Activated CD4-positive, alpha-beta T cell treated with anti-CD3 and anti-CD28 coated beads for 36 hours (primary cell): ENCODE measurements at regions not wholly inside any gene's neighbourhood (a gene's known extent, or its start where the extent isn't known, plus 50 kb on each side); places are given as distances from the start of the nearest gene placed in this dataset.

Experiments used
- ATAC-seq: fragments of 200-7000 bp; cut with Tn5 transposase; one replicate; pipeline ENCODE4 v1.10.0; 2021; ENCODE audit warnings: mild to moderate bottlenecking, moderate library complexity
- CTCF ChIA-PET: fragments of 350-600 bp; sonication (Branson Sonifier 250); formaldehyde crosslinking; loops from one replicate; lab custom pipeline; 2021; ENCODE audit warnings: antibody characterized with exemption; lab: Charles Lee
- POLR2A ChIA-PET: fragments of 350-600 bp; sonication (Branson Sonifier 250); formaldehyde crosslinking; loops from one replicate; lab custom pipeline; 2021; ENCODE audit warnings: antibody characterized with exemption, inconsistent platforms; lab: Charles Lee
- DNase-seq: peaks from one replicate; pipeline ENCODE4 v3.0.0-alpha.2; 2020
- H3K27ac Mint-ChIP-seq: one replicate; pipeline ENCODE4 v1.8.0; 2021; ENCODE audit warnings: mixed read lengths
- H3K27me3 Mint-ChIP-seq: one replicate; pipeline ENCODE4 v1.8.0; 2021; ENCODE audit warnings: mixed read lengths
- H3K36me3 Mint-ChIP-seq: one replicate; pipeline ENCODE4 v1.8.0; 2021; ENCODE audit warnings: low read depth, mixed read lengths
- H3K4me1 Mint-ChIP-seq: one replicate; pipeline ENCODE4 v1.8.0; 2021; ENCODE audit warnings: mixed read lengths
- H3K4me3 Mint-ChIP-seq: one replicate; pipeline ENCODE4 v1.8.0; 2021; ENCODE audit warnings: mild to moderate bottlenecking, moderate library complexity, mixed read lengths
- H3K9me3 Mint-ChIP-seq: one replicate; pipeline ENCODE4 v1.8.0; 2021; ENCODE audit warnings: low read depth, mixed read lengths
- intact Hi-C, 2 experiments: fragments of 100-400 bp; cut with DNase I in 1 of 2; cut with micrococcal nuclease in 1 of 2; formaldehyde crosslinking; loops; one replicate each; pipeline versions ENCODE4 v1.14.2 to v1.15.1; 2022 to 2024; cut with DNase I, micrococcal nuclease

DNA sequence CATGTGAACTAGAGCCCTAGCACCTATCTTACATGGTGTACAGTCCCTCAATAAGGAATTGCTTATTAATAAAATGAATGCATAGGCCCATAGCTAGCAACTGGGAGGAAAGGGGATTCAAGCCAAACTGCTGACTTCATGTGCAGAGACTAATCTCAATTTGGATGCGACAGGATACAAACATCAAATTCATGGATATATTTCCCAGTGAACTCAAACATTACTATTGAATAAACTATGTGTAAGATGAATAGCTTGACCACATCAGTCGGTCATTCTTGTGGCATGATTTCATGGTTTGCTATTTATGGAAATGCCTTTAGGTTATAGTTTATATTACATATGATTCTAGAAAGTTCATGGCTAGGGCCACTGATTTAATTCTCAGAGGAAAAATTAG, 268.6 kb upstream of the SLITRK3 start:
- H3K4me3 Mint-ChIP-seq: no peak overlapping the region
- ChIA-PET CTCF (no interaction called here), POLR2A (no interaction called here)
- DNase-seq: no peak
- intact Hi-C loops: no loop called here
- no peaks in the 10 kb centered on the region for H3K4me1 Mint-ChIP-seq
- H3K27me3 Mint-ChIP-seq: no peaks in the 10 kb centered on the region
- H3K27ac Mint-ChIP-seq: no peak overlapping the region
- H3K9me3 Mint-ChIP-seq: peaks cover 7% of the 10 kb centered on the region
- ATAC-seq: no peak
- H3K36me3 Mint-ChIP-seq: no peaks in the 10 kb centered on the region

DNA sequence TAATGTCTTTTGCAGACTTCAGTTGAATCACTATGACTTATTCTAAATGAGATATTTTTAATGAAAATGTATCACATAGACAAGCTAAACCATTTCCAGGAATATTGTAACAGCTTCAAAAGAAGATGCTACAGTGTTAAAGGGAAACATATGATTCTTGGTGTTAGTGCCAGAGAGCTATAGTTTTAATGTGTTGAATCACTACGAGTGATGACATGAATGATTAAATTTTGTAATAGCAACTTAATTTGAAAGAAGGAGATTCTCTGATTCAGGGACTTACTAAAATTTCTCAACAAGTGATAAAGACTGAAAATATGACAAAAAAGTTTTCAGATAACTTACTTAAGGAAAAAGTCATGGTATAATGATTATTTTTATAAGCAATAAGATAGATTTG, 267.3 kb upstream of the SLITRK3 start:
- H3K36me3 Mint-ChIP-seq: no peaks in the 10 kb centered on the region
- no peak for ATAC-seq
- no peaks in the 10 kb centered on the region for H3K27me3 Mint-ChIP-seq
- CTCF ChIA-PET: no interaction called here
- H3K9me3 Mint-ChIP-seq: peaks cover 7% of the 10 kb centered on the region
- no peak overlapping the region for H3K27ac Mint-ChIP-seq
- intact Hi-C loops: no loop called here
- POLR2A ChIA-PET: no interaction called here
- H3K4me3 Mint-ChIP-seq: no peak overlapping the region
- H3K4me1 Mint-ChIP-seq: no peaks in the 10 kb centered on the region
- no peak for DNase-seq

DNA sequence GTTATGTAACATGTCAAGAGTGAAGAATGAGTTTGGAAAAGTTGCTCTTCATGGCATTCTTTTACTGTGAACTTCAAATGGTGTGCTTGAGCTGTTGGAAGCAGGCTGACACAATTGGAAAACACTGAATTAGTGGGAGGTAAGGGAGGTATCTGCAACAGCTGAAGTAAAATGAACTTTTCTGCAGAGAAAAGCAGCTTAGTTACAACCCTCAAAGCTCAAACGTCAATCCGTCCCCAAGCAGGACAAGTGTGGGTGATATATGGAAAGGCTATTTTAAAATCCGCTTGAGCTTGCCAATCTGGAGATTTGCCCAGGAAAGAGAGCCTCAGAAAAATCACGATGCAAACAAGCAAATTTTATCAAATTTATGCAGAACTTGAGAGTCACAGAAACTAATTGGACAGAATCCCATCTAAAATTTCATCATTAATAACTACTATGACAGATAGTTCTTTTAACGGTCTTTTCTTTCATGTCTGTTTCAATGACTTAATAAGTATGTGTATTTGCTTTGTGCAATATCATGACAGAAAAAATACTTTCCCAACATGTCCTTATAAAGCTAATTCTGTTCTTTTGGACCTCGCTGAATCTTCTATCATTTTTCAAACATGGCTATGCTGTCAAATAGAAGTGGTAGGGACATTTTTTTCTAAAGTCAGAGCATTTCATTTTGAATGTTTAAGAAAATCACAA, 266.6 kb upstream of the SLITRK3 start:
- no peaks in the 10 kb centered on the region for H3K27me3 Mint-ChIP-seq

DNA sequence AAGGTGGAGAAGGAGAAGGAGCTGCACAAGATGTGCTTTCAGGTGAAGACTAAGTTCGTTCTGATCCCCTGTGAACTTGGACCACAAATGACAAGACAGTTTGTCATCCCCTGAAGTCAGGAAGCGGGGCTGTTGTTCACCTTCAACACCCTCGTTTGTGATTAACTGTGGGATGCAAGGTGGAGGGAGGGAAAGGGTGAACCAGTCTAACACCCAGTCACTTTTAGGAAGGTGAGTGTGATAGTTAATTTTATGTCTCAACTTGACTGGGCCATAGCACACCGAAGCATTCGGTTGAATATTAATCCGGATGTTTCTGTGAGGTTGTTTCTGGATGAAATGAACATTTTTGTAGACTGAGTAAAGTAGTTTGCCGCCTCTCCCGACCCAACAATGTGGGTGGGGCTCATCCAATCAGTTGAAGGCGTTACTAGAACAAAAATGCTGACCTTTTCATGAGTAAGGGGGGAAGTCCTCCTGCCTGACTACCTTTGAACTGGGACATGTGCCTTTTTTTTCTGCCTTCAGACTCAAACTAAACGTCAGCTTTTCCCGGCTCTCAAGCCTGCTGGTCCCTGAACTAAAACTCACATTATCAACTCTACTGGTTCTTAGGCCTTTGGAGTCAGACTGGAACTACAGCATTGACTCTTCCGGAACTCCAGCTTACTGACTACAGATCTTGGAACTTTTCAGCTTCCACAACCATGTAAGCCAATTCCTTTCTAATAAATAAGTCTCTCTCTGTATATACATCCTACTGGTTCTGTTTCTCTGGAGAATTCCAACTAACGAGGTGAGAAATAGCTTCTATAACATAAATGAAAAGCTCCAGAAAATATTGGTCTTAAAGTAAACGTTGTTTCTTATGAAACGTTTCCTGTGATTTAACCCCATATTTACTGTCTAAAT, 264.0 kb upstream of the SLITRK3 start:
- H3K27ac Mint-ChIP-seq: no peak overlapping the region

More for the DNA sequence above, 266.6 kb upstream of the SLITRK3 start:
- Mint-ChIP-seq H3K36me3 (no peaks in the 10 kb centered on the region), H3K4me3 (no peak overlapping the region), H3K4me1 (no peaks in the 10 kb centered on the region), H3K27ac (no peak overlapping the region), H3K9me3 (peaks cover 7% of the 10 kb centered on the region)
- ATAC-seq (no peak), DNase-seq (no peak)
- CTCF ChIA-PET: no interaction called here
- intact Hi-C loops: no loop called here
- POLR2A ChIA-PET: no interaction called here

DNA sequence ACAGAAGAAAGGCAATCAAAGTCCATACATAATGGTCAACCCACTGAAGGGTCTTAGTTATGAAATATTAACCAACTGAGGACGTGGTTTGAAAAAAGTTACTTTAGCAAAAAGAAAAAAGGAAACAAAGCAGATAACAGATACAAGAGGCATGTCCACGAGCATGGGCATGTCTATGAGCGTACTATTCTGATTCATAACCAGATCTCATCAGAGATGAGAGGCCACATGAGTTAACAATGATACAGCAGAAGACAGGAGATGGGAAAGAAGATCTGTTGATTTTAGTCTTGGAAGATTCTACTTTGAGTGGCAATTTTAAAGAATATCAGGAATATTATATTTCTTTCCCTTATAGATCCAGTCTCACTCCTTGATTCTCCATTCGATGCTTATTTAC, 262.9 kb upstream of the SLITRK3 start:
- DNase-seq (no peak), ATAC-seq (no peak)
- Mint-ChIP-seq H3K9me3 (peaks cover 11% of the 10 kb centered on the region), H3K4me1 (no peaks in the 10 kb centered on the region), H3K27me3 (no peaks in the 10 kb centered on the region), H3K4me3 (no peak overlapping the region), H3K36me3 (no peaks in the 10 kb centered on the region), H3K27ac (no peak overlapping the region)
- POLR2A ChIA-PET: no interaction called here
- intact Hi-C loops: no loop called here
- CTCF ChIA-PET: no interaction called here

More for the DNA sequence above, 264.0 kb upstream of the SLITRK3 start:
- Mint-ChIP-seq H3K4me3 (no peak overlapping the region), H3K36me3 (no peaks in the 10 kb centered on the region), H3K4me1 (no peaks in the 10 kb centered on the region), H3K27me3 (no peaks in the 10 kb centered on the region), H3K9me3 (peaks cover 11% of the 10 kb centered on the region)
- no peak for ATAC-seq
- POLR2A ChIA-PET: interaction anchor here (0.6 kb wide), 1 partner anchor 487 kb away, joined by 5 read pairs; no protein-coding TSS in a partner anchor
- no peak for DNase-seq
- CTCF ChIA-PET: no interaction called here
- intact Hi-C loops: no loop called here

DNA sequence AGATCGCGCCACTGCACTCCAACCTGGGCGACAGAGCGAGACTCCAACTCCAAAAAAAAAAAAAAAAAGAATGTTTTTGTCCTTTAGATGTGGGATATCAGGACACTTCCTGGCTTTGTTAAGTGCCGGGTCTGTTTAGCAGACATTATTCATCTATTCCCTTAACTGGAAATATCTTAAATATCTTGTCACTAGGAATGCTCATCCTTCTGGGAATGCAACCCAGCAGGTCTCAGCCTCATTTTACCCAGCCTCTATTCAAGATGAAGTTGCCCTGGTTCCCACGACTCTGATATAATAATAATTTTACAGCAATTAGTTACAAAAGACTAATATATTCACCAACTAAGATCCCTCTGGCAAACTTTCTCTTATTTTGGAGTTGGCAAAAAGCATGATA, 260.9 kb upstream of the SLITRK3 start:
- no peaks in the 10 kb centered on the region for H3K4me1 Mint-ChIP-seq
- peaks cover 12% of the 10 kb centered on the region for H3K9me3 Mint-ChIP-seq
- H3K27ac Mint-ChIP-seq: no peak overlapping the region
- CTCF ChIA-PET: no interaction called here
- POLR2A ChIA-PET: no interaction called here
- no peak for ATAC-seq
- DNase-seq: no peak
- no peaks in the 10 kb centered on the region for H3K36me3 Mint-ChIP-seq
- no peak overlapping the region for H3K4me3 Mint-ChIP-seq
- intact Hi-C loops: no loop called here
- no peaks in the 10 kb centered on the region for H3K27me3 Mint-ChIP-seq

DNA sequence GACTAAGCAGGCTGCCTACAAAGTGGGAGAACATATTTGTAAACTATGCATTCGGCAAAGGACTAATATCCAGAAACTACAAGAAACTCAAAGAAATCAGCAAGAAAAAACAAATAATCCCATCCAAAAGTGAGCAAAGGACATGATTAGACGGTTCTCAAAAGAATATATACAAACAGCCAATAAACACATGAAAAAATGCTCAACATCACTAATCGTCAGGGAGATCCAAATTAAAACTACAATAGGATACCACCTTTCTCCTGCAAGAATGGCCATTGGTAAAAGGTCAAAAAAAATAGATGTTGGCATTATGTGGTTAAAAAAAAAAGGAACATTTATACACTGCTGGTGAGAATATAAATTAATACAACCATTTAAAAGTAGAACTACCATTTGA, 259.6 kb upstream of the SLITRK3 start:
- no peaks in the 10 kb centered on the region for H3K36me3 Mint-ChIP-seq
- CTCF ChIA-PET: no interaction called here

DNA sequence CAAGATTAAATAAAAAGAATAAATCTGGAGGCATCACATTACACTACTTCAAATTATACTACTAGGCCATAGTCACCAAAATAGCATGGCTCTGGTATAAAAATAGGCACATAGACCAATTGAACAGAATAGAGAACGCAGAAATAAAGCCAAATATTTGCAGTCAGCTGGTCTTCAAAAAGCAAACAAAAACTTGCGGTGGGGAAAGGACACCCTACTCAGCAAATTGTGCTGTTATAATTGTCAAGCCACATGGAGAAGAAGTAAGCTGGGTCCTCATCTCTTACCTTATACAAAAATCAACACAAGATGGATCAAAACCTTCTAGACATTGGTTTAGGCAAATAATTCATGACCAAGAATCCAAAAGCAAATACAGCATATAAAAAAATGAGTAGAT, 259.2 kb upstream of the SLITRK3 start:
- Mint-ChIP-seq H3K27me3 (no peaks in the 10 kb centered on the region), H3K36me3 (no peaks in the 10 kb centered on the region), H3K27ac (no peak overlapping the region), H3K9me3 (peaks cover 15% of the 10 kb centered on the region), H3K4me3 (no peak overlapping the region), H3K4me1 (no peaks in the 10 kb centered on the region)
- CTCF ChIA-PET: interaction anchor here (0.6 kb wide), 1 partner anchor 553 kb away, joined by 3 read pairs; no protein-coding TSS in a partner anchor
- intact Hi-C loops: no loop called here
- ATAC-seq: no peak
- no peak for DNase-seq
- POLR2A ChIA-PET: no interaction called here

More for the DNA sequence above, 259.6 kb upstream of the SLITRK3 start:
- Mint-ChIP-seq H3K4me1 (no peaks in the 10 kb centered on the region), H3K27ac (no peak overlapping the region), H3K4me3 (no peak overlapping the region), H3K9me3 (peaks cover 16% of the 10 kb centered on the region), H3K27me3 (no peaks in the 10 kb centered on the region)
- intact Hi-C loops: no loop called here
- POLR2A ChIA-PET: no interaction called here
- DNase-seq (no peak), ATAC-seq (no peak)

DNA sequence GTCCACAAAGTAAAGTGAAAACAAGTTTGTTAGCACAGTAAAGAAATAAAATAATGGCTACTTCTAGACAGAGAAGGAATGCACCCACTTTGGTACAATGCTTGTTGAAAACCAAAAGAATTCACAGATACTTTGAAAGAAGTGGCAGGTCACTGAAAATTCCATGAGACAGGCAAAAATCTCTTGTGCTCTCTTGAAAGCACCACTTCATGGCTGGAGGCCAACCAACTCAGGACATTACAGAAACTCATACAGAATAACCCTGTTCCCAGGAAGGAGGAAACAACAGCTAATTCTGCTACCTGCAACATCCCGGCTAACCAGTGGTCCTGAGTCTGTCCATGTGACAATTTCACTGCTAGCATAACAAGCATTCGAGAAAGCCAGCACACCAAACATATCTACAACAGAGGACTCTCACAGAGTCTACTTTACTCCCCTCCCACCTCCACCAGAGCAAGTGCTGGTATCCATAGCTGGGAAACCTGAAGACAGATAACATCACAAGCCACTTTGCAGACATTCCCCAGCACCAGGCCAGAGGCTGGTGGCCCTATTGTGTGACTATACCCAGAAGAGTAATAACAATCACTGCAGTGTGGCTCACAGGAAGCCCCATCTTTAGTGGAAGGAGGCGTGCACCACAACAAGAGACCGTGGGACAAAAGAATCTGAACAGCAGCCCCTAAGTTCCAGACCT, 255.3 kb upstream of the SLITRK3 start:
- no peak for ATAC-seq
- ChIA-PET CTCF (no interaction called here), POLR2A (no interaction called here)
- Mint-ChIP-seq H3K4me3 (no peak overlapping the region), H3K27ac (no peak overlapping the region), H3K9me3 (peaks cover 14% of the 10 kb centered on the region), H3K27me3 (no peaks in the 10 kb centered on the region), H3K4me1 (no peaks in the 10 kb centered on the region), H3K36me3 (no peaks in the 10 kb centered on the region)
- no peak for DNase-seq
- intact Hi-C loops: no loop called here

DNA sequence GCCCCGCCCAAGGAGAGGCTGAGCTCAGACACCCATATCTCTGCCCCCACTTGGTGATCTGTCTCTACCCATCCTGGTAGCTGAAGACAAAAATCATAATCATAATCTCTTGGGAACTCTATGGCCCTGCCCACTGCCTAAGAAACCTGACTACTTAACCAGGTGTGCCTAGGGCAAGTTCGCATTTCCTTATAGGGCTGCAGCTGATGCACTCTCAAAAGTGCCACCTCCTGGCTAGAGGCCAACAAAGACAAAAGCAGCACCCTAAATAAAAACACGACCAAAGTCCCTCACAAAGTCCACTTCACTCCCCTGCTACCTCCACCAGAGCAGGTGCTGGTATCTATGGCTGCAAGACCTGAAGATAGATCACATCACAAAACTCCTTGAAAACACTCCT, 250.4 kb upstream of the SLITRK3 start:
- POLR2A ChIA-PET: no interaction called here
- intact Hi-C loops: no loop called here

DNA sequence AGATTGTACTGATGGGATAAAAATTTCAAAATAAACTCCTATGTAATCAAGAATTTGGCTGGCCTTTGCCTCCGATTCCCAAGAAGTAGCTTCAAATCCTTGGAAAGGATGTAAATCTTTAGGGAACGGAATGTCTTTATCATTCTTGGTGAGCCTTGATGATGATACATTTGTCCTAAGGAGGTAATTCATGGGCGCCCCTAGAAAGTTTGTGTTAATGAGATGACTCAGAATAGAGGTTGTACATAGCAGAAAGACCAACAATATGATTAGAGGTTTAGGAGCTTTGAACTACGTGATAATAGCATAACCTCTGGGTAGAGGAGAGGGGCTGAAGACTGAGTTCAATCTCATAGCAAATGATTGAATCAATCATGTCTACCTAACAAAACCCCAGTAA, 248.6 kb upstream of the SLITRK3 start:
- intact Hi-C loops: no loop called here
- peaks cover 5% of the 10 kb centered on the region for H3K9me3 Mint-ChIP-seq
- no peaks in the 10 kb centered on the region for H3K36me3 Mint-ChIP-seq
- DNase-seq: no peak
- POLR2A ChIA-PET: no interaction called here
- no peak overlapping the region for H3K27ac Mint-ChIP-seq
- H3K27me3 Mint-ChIP-seq: no peaks in the 10 kb centered on the region
- H3K4me1 Mint-ChIP-seq: no peaks in the 10 kb centered on the region
- ATAC-seq: no peak
- CTCF ChIA-PET: no interaction called here
- no peak overlapping the region for H3K4me3 Mint-ChIP-seq

More for the DNA sequence above, 250.4 kb upstream of the SLITRK3 start:
- Mint-ChIP-seq H3K9me3 (peaks cover 8% of the 10 kb centered on the region), H3K4me1 (no peaks in the 10 kb centered on the region), H3K27me3 (no peaks in the 10 kb centered on the region), H3K36me3 (no peaks in the 10 kb centered on the region), H3K27ac (no peak overlapping the region), H3K4me3 (no peak overlapping the region)
- DNase-seq (no peak), ATAC-seq (no peak)
- CTCF ChIA-PET: no interaction called here
